Amniotic epithelial cell (primary cell): ENCODE measurements at regions not wholly inside any gene's neighbourhood (a gene's known extent, or its start where the extent isn't known, plus 50 kb on each side); places are given as distances from the start of the nearest gene placed in this dataset.
"Not testable (repeated sequence)": the region's sequence is repeated elsewhere in the genome, so short reads cannot be mapped to it uniquely, and the experiment has no call there.

Experiments used
- DNase-seq: peaks from one replicate; pipeline ENCODE4 v3.0.0-alpha.2; 2010; ENCODE audit warnings: low read depth

DNA sequence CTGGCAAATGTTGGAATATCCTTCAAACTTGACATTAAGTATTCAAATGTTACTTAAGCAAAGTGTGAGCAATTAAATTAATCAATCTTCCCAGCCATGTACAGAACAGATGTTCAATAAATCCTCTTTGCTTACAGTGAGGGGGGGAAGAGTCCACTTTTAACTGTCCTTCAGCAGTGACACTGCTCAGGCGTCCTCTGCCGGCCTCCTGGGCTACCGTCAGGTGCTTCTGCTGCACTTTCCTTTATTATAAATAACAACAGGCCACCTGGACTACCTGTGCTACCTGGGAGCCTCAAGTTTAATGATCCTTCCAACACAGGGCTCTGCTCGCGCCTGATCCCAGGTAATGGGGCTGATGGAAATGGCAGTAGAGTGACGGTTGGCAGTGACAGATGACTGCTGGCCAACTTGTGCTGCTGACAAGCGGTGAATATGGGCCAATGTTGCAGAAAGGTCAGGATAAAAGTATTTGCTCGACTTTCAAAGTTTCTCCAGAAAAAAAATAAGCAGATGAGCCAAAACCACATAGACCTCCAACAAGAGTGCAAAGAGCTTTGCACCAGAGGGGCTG lies 460.0 kb upstream of the ZNF507 start:
- no peak for DNase-seq

DNA sequence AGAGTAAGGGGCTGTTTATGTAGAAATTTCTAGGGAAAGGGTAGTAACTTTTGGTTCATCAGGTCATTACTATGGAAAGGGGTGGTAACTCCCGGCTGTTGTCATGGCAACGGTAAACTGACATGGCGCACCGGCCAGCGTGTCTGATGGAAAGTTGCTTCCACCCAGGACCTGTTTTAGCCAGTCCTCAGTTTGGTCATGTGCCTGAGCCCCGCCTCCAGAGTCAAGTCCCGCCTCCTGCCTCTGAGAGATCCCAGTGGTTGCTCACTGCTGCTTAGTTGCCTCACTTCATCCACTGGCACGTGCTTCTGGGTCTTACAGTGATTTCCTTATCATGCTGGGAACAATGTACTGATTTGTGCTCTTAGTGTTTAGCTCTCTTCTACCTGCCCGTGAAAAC lies 455.2 kb upstream of the ZNF507 start:
- no peak for DNase-seq

DNA sequence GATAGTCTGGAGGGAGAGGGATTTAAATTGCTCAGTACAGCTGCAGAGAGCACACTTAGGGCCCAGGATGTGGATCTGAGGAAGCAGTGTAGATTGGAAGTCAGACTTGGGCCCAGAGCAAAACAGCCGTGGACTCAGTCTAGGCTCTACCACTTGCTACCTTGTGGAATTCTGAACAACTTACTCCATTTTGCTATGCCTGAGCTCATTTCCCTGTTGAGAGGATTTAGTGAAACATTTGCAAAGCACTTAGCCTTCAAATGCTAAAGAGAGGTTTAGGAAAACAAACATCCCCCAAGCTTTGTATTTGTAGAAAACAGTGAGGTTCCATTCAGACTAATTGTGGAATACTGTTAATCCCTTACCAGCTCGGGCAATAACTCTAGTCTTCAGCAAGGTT lies 453.4 kb upstream of the ZNF507 start:
- DNase-seq, result no peak

DNA sequence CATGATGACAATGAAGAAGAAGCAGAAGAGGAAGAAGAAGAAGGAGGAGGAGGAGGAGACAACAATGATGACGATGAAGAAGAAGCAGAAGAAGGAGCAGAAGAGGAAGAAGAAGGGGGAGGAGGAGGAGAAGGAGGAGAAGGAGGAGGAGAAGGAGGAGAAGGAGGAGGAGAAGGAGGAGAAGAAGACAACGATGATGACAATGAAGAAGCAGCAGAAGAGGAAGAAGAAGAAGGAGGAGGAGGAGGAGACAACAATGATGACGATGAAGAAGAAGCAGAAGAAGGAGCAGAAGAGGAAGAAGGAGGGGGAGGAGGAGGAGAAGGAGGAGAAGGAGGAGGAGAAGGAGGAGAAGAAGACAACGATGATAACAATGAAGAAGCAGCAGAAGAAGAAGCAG lies 451.9 kb upstream of the ZNF507 start:
- DNase-seq, result not testable (repeated sequence)

DNA sequence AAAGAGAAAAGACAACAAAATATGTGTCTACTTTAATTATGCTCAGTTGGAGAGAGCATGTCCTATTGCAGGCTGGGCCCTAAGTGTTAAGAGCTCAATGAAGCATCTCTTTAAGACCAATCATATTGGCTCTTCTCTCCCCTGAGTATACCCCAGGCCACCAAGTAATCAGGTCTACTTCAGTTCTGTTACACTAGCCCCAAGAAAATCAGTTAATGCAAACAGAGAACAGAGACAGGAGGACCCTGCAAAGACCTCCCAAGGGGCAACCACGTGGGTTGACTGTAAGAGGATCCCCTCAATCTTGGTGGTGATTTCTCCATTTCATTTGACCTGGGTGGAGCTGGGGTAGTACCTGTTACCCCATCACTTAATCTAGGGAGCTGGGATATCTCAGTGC lies 451.0 kb upstream of the ZNF507 start:
- no peak for DNase-seq

DNA sequence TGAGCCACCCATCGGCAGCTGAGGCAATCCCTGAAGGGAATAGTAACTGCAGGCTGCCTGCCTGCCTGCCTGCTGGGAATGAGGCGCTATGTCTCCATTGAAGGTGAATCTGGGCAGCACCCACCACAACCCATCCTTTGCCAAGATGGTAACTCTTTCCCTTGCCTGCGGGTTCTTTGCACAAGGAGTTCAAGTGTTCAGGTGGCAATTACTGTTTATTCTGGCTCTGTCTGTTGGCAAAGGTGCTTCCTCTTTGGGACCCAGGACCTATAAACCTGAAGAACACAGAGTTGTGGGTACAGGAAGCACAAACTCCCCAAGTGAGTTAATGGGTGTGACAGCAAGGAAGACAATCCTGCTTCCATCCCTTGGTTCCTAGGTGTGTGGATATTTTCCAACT lies 448.1 kb upstream of the ZNF507 start:
- DNase-seq, result no peak

DNA sequence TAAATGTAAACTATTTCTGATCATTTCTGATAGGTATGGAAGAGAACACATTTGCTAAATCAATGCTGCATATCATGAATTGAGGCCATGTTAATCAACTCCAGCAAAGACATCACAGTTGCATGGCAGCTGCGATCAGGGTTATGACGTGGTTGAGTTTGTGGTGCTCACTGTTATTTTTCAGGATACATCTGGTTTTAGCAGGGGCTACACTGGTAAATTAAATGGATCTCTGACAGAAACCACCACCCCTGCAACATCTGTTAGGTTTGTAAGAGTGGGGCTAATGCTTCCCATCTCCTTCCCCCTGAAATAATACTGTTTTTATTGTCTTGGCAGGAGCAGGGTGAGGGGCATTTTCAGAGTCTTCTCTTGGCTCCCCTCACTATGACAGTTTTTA lies 444.4 kb upstream of the ZNF507 start:
- no peak for DNase-seq

DNA sequence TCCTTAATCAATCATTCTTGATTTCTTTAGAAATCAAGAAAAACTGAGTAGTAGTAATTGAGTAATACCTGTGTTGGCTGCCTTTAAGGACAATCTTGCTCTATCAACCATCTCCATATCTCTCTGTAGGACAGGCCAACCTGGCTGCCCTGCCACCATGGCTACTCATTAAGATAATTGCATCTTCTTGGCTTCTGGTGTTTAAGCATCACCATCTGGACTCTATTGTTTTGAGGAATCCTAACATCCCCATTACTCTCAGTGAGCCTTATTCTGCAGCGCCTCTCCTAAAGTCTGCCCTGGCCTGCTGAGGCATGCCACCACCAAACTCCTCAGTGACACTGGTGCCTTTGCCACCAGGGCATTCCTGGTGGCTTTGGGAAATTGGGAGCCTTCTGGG lies 442.6 kb upstream of the ZNF507 start:
- no peak for DNase-seq

DNA sequence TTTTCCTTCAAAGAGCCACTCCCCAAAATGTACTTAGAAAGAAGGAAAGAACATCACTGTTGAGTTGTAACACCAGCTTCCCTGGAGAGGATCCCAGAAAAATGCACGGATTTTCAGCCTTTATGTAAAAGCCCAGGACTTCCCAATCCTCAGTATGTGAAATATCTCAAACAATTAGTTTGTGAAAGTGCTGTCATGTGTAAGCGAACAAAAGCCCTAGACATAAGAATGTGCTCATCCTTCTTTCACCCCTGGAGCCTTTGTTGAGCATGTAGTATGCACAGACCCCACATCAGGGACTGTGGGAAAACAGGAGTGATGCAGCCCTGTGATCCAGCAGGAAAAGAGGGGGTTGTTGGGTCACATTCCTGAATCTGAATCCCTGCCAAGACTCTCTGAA lies 441.4 kb upstream of the ZNF507 start:
- DNase-seq, result no peak

DNA sequence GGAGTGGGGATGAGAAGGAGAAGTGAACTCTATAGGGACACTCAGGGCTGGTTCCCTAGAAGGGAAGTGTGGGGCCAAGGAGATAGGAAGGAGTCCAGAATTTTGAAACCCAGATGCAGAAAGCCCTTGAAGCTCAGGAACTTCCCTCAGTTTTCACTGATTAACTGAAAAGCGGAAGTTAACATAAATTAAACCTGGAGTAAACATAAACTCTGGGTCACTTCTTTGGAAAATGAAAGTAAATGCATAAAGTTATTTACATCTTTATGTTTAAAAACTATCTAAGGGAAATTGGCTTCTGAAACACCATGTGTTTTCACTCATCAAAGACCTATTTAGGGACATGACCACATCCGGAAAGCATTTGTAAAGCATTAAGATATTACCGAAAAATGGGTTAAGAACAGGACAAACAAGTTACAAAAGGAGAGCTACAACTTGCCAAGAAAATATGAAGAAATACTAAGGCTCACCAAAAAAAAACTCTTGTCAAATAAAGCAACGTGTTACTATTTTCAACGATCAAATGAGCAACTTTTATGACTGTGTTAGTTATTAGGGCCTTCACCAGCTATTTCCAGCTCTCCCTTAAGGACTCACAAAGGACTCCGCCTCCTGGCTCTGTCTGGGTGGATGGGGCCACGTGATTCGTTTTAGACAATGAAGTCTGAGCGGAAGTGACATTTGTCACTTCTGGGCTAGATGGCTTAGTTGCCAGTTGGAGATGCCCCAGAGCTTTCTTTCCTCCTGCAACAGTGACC lies 439.1 kb upstream of the ZNF507 start:
- no peak for DNase-seq

DNA sequence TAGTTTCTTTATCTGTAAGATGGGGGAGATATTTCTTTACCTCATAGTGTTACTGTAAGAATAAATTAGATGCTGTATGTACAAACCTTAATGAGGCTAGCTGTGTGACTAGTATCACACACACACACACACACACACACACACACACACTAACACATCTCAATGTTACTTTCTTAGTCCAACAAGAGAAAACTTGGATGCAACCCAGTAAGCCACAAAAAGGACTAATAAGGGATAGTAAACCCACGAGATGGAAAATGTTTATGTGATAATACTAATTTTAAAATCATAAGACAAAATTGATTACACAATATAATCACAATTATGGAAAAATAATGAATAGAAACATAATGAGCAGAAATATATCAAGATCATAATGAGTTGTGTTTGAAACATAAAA lies 437.7 kb upstream of the ZNF507 start:
- no peak for DNase-seq

DNA sequence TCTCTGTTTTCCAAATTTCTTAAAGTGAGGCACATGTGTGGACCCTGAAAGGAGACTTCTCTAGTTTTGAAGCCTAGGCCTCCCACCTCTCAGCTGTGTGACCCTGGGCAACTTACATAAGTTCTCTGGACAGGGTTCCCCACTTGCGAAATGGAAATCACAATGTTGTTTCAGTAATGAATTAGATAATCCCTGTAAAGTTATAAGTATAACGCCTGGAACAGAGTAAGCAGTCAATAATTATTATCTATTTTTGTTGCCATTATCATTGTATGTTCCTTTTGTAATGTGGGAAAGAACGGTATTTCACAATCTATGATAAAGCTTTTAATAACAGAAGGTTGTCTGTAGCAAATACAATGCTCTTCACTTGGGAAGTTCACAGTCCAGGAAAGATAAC lies 437.3 kb upstream of the ZNF507 start:
- no peak for DNase-seq

DNA sequence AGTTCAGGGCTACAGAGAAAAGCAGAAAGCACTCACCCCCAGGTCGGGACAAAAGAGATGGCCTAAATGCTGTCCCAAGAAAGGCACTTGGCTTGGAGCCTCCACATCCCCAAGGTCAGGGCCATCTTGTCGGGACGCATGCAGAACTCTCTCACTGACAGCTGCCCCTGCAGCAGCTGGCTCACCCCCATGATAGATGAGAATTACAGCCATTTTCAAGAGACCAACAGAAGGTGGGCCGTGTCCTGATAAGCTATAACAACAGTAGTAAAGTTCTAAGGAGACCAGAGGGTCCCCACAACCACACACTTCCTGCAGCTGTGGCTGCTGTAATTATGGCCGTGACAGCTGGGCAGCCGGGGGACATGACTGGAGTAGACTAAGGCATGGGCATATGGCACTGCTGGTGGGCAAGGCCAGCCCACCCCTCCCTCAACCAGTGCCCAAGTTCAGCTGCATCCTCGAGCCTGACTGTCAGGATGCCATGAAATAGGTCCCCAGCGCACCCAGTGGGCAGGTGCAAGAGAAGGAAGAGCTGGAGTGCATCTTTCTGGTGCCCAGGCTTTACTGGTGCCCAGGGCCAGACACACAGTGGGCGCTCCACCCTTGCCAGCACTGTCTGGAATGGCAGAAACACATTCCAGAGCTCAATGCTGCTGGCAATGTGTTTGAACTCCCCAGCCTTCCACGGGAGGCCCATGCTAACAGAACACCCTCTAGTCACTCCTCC lies 436.7 kb upstream of the ZNF507 start:
- DNase-seq, result no peak

DNA sequence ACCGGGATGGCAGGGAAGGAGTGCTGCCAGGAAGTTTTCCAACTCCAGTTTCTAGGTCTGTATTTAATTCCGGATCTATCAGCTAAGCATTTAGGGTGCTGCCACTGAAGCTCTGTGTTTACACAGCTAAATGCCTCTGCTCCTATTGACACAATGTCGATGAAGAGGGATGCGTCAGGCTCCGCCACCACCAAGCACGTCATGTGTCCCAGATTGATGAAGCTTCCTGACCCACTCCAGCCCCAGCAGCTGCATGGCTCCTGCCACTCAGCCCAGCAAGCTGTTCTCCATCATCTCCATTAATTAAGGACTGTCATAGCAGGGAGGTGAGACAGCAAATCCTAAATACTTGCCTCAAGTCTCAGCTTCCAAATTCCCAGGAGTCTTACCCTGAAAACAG lies 435.2 kb upstream of the ZNF507 start:
- no peak for DNase-seq

DNA sequence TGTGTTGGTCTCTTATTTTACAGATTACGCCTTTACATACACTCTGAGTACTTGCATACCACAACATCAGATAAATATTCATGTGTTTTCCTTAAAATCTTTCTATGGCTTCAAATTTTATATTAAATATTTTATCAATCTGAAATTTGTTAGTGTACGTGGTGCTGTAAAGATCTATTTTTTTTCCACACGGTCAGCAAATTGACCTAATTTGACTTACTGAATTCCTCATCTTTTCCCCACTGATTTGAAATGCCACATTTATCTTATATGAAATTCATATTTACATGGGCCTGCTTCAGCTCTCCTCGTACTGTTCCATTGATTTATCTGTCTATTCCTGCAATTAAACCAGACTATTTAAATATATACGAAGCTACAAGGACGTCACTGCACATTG lies 433.8 kb upstream of the ZNF507 start:
- DNase-seq, result no peak

DNA sequence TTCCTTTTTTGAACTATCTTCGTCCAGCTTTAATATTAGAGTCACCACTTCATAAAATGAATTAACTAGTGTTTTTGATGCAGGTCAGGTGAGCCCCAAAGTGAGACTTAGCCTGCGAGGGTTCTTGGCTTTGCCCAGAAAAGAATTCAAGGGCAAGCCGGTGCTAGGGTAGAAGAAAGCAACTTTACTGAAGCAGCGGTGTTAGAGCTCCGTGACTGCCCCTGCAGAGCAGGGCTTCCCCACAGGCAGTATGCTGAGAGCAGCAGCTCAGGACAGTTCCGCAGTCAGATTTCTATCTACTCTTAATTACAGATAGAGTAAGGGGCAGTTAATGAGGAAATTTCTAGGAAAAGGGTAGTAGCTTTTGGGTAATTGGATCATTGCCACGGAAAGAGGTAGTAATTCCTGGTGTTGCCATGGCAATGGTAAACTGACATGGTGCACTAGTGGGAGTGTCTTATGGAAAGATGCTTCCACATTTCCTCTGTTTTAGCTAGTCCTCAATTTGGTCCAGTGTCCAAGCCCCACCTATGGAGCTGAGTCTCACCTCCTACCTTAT lies 432.2 kb upstream of the ZNF507 start:
- DNase-seq, result no peak

DNA sequence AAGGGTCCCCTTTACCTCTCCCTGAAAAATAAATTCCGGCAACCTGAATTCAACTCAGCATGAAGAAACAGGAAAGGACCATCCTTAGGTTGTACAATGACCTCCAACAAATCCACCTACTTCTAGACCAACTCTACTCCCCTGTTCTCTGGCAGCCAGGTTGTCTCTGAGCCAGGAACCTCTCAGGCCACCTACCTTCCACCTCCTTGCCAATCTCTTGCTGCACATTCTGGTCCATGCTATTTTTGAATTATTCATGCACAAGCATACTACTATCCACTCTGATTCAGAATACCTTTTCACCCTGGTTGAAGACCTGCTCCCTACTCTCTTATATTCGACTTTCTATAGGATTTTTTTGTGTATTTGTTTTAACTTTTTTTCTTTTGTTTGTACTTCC lies 415.0 kb upstream of the ZNF507 start:
- DNase-seq, result no peak

DNA sequence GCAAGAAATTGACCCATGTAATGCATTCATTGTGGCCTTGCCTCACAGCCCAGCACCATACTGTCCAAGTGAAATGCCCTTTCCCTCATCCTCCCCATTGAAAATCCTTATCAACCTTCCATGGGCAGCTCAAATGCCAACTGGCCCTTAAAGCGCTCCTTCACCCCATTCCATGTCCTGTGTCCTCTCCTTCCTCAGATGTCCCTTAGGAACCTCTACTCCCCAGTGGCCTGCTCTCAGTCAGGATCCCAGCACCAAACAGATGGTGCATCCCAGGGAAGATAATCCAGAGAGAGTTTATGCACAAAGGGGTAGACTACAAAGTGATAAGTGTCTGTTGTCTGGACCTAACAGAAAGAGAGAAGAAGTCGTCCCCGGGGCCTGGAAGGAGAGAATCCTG lies 407.4 kb upstream of the ZNF507 start:
- no peak for DNase-seq

DNA sequence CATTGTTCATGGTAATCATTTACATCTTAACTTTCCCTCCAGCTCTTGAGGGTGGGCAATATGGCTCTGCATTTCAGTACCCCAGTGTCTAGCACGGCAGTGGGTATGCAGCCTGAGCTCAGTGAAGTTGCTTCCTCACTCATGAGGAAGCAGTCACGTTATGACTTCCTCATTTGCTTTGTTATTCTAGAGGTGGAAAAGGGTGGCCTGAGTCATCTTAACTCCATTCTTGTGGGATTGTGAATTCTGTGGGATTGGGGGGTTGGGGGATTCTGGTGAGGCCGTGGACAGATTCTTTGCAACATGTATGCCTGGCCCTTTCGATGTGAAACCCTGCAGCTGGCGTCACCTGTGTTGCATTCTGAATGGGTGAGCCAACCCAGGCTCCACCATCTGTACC lies 406.7 kb upstream of the ZNF507 start:
- DNase-seq, result no peak

DNA sequence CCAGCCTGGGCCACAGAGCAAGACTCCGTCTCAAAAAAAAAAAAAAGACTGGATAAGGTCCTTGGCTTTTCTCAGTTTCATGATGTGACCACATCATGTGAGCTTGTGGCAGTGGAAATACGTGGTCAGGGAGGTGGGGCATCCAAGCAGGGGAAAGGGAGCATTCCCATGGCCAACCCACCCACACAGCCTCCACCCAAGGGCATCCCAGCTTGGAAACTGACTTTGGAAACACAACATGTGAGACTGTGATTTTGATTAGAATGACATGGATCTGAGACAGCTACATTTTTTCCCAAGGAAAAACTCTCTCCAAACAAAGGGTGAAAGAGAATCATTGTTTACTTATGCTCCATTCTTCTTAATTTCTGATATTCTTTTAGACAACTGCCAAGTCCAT lies 405.0 kb upstream of the ZNF507 start:
- no peak for DNase-seq

DNA sequence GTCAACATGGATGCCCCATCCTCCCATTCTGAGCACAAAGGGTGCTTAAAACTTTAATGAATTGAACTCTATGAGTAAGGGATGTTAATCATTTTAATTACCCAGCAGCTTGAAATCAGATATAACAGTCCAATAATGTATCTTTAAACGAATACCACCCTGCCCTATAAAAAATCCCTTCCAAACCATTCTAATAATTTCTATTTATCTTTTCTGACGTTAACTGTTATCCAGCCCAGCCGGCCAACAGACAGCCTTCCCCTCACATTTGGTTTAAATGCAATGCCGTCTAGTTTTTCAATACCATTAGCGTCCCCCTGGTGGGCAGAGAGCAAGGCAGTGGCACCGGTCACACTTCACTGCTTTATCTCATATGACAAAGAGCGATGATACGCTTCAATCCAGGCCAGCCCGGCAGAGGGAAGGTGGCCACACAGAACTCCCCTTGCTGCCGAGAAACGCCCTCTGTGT lies 402.2 kb upstream of the ZNF507 start:
- no peak for DNase-seq

DNA sequence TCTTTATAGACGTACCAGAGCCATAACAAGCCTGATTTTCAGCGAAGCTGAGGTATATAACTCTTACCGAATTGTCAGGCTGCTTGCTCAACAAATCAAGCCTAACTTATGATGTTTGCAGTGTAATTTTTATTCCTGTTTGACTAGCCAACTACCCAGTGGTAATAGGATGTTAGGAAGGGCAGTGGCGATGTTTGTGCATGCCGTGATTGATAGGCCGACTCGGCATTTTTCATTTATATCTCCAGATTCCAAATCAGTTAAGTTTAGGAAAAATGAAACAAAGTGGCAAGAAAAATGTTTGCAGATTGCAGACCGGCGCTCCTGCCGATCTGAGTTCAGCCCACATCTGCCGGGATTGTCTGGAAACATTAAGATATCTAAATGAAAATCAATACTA lies 401.6 kb upstream of the ZNF507 start:
- DNase-seq, result no peak

DNA sequence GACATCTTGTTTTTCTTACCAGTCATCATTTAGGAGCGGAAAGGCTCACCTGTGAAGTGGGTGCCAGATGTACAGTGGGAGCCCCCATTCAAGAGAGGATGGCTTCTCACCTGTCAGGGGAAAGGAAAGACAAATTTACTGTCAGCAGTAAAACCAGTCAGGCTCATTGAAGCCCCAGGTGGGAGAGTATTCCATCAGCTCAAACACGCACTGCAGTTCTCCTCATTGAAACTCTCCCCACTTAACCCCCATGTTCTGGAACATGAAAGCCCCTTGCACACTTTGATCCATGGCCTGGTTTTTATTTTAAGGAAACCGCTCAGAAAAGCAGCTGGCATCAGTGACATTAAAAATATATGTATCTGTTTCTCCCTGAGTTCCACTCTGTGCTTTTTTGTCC lies 401.1 kb upstream of the ZNF507 start:
- DNase-seq, result no peak
